Breast epithelium (tissue), 3 donors: ENCODE measurements at regions not wholly inside any gene's neighbourhood (a gene's known extent, or its start where the extent isn't known, plus 50 kb on each side); places are given as distances from the start of the nearest gene placed in this dataset.

Experiments
- POLR2A ChIP-seq: fragments of 450-650 bp; IDR thresholded peaks from one replicate; pipeline ENCODE4 v1.6.1; 2016; ENCODE audit warnings: antibody characterized with exemption, mild to moderate bottlenecking, moderate library complexity
- POLR2AphosphoS5 ChIP-seq, 3 donors: sonication (generic); formaldehyde crosslinking; IDR thresholded peaks; one replicate each; pipeline ENCODE4 v1.6.1; 2017; ENCODE audit warnings: antibody characterized with exemption in 3 of 3
- TF ChIP-seq, protein P1 (sequence below), 3 donors: fragments of 450-650 bp; IDR thresholded peaks; one replicate each; pipeline ENCODE4 v1.5.1; 2016 to 2017; ENCODE audit warnings: antibody characterized with exemption in 3 of 3, mild to moderate bottlenecking in 3 of 3, moderate library complexity in 3 of 3

DNA sequence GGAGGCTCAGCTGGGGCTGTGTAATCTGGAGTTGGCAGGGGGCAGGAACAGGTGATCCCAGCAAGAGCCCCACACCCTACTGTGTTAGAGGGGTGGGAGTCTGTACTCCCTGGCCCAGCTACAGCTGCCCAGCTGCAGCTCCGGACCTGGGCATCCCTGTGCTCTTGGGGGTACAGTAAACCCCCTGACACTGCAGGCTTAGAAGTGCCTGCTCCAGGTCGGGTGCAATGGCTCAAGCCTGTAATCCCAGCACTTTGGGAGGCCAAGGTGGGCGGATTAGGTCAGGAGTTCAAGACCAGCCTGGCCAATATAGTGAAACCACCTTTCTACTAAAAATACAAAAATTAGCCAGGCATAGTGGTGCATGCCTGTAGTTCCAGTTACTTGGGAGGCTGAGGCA is 1228.6 kb upstream of the EYS start:
- TF ChIP-seq, protein P1, sequence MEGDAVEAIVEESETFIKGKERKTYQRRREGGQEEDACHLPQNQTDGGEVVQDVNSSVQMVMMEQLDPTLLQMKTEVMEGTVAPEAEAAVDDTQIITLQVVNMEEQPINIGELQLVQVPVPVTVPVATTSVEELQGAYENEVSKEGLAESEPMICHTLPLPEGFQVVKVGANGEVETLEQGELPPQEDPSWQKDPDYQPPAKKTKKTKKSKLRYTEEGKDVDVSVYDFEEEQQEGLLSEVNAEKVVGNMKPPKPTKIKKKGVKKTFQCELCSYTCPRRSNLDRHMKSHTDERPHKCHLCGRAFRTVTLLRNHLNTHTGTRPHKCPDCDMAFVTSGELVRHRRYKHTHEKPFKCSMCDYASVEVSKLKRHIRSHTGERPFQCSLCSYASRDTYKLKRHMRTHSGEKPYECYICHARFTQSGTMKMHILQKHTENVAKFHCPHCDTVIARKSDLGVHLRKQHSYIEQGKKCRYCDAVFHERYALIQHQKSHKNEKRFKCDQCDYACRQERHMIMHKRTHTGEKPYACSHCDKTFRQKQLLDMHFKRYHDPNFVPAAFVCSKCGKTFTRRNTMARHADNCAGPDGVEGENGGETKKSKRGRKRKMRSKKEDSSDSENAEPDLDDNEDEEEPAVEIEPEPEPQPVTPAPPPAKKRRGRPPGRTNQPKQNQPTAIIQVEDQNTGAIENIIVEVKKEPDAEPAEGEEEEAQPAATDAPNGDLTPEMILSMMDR (IDR thresholded peaks at IDR 0.05) = no peak
- TF ChIP-seq POLR2A (no peak), POLR2AphosphoS5 (IDR thresholded peaks at IDR 0.05) (no peak)
